ENCODE measurements at regions not wholly inside any gene's neighbourhood (a gene's known extent, or its start where the extent isn't known, plus 50 kb on each side); places are given as distances from the start of the nearest gene placed in this dataset.

- TF ChIP-seq, protein P1, sequence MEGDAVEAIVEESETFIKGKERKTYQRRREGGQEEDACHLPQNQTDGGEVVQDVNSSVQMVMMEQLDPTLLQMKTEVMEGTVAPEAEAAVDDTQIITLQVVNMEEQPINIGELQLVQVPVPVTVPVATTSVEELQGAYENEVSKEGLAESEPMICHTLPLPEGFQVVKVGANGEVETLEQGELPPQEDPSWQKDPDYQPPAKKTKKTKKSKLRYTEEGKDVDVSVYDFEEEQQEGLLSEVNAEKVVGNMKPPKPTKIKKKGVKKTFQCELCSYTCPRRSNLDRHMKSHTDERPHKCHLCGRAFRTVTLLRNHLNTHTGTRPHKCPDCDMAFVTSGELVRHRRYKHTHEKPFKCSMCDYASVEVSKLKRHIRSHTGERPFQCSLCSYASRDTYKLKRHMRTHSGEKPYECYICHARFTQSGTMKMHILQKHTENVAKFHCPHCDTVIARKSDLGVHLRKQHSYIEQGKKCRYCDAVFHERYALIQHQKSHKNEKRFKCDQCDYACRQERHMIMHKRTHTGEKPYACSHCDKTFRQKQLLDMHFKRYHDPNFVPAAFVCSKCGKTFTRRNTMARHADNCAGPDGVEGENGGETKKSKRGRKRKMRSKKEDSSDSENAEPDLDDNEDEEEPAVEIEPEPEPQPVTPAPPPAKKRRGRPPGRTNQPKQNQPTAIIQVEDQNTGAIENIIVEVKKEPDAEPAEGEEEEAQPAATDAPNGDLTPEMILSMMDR (IDR thresholded peaks at IDR 0.05; ENCODE audit: low read depth, low read length) = no peak
- TF ChIP-seq POLR2A (IDR thresholded peaks at IDR 0.05; ENCODE audit: extremely low read depth, insufficient read length) (no peak), MYC (IDR thresholded peaks at IDR 0.05; ENCODE audit: low read depth, low read length) (no peak)
- TF ChIP-seq, protein P2, sequence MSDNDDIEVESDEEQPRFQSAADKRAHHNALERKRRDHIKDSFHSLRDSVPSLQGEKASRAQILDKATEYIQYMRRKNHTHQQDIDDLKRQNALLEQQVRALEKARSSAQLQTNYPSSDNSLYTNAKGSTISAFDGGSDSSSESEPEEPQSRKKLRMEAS (IDR thresholded peaks at IDR 0.05; ENCODE audit: low read depth, low read length) = no peak
- DNase-seq (ENCODE audit: low read depth) = no peak
- H3K4me3 ChIP-seq (ENCODE audit: low read depth, low read length) = no peak overlapping the region
Observed at GRCh38 chr13:50420718-50421472, 405.7 kb downstream of the KCNRG start.

- no peak for TF ChIP-seq MYC (IDR thresholded peaks at IDR 0.05; ENCODE audit: low read depth, low read length)
- TF ChIP-seq, protein P2 (IDR thresholded peaks at IDR 0.05; ENCODE audit: low read depth, low read length) = no peak
- no peak for TF ChIP-seq POLR2A (IDR thresholded peaks at IDR 0.05; ENCODE audit: extremely low read depth, insufficient read length)
- TF ChIP-seq, protein P1 (IDR thresholded peaks at IDR 0.05; ENCODE audit: low read depth, low read length) = no peak
- DNase-seq (ENCODE audit: low read depth) = no peak
- no peak overlapping the region for H3K4me3 ChIP-seq (ENCODE audit: low read depth, low read length)
Observed at GRCh38 chr13:50421473-50422130, 406.4 kb downstream of the KCNRG start.

GRCh38 chr13:50422181-50423148 lies 407.2 kb downstream of the KCNRG start:
- no peak for DNase-seq (ENCODE audit: low read depth)
- no peak overlapping the region for H3K4me3 ChIP-seq (ENCODE audit: low read depth, low read length)
- TF ChIP-seq, protein P1 (IDR thresholded peaks at IDR 0.05; ENCODE audit: low read depth, low read length) = no peak
- TF ChIP-seq MYC (IDR thresholded peaks at IDR 0.05; ENCODE audit: low read depth, low read length) = no peak
- TF ChIP-seq, protein P2 (IDR thresholded peaks at IDR 0.05; ENCODE audit: low read depth, low read length) = no peak

GRCh38 chr13:50424993-50425392 lies 409.7 kb downstream of the KCNRG start:
- DNase-seq (ENCODE audit: low read depth) = no peak
- no peak overlapping the region for H3K4me3 ChIP-seq (ENCODE audit: low read depth, low read length)
- TF ChIP-seq, protein P2 (IDR thresholded peaks at IDR 0.05; ENCODE audit: low read depth, low read length) = no peak
- TF ChIP-seq POLR2A (IDR thresholded peaks at IDR 0.05; ENCODE audit: extremely low read depth, insufficient read length) (no peak), MYC (IDR thresholded peaks at IDR 0.05; ENCODE audit: low read depth, low read length) (no peak)
- TF ChIP-seq, protein P1 (IDR thresholded peaks at IDR 0.05; ENCODE audit: low read depth, low read length) = no peak

GRCh38 chr13:50425772-50426171 lies 410.5 kb downstream of the KCNRG start:
- TF ChIP-seq, protein P2 (IDR thresholded peaks at IDR 0.05; ENCODE audit: low read depth, low read length) = no peak
- TF ChIP-seq MYC (IDR thresholded peaks at IDR 0.05; ENCODE audit: low read depth, low read length) (no peak), POLR2A (IDR thresholded peaks at IDR 0.05; ENCODE audit: extremely low read depth, insufficient read length) (no peak)
- TF ChIP-seq, protein P1 (IDR thresholded peaks at IDR 0.05; ENCODE audit: low read depth, low read length) = no peak
- H3K4me3 ChIP-seq (ENCODE audit: low read depth, low read length) = no peak overlapping the region
- DNase-seq (ENCODE audit: low read depth) = peak; percentile 85
